Activated T-cell treated with anti-CD3 and anti-CD28 coated beads for 24 hours (primary cell): ENCODE measurements at regions not wholly inside any gene's neighbourhood (a gene's known extent, or its start where the extent isn't known, plus 50 kb on each side); places are given as distances from the start of the nearest gene placed in this dataset.

Source experiments
- DNase-seq: peaks from one replicate; pipeline ENCODE4 v3.0.0-alpha.2; 2020; ENCODE audit warnings: low read depth

- DNase-seq, result no peak
Observed at GRCh38 chr1:56390934-56391731, 188.2 kb downstream of the PLPP3 start.

DNA sequence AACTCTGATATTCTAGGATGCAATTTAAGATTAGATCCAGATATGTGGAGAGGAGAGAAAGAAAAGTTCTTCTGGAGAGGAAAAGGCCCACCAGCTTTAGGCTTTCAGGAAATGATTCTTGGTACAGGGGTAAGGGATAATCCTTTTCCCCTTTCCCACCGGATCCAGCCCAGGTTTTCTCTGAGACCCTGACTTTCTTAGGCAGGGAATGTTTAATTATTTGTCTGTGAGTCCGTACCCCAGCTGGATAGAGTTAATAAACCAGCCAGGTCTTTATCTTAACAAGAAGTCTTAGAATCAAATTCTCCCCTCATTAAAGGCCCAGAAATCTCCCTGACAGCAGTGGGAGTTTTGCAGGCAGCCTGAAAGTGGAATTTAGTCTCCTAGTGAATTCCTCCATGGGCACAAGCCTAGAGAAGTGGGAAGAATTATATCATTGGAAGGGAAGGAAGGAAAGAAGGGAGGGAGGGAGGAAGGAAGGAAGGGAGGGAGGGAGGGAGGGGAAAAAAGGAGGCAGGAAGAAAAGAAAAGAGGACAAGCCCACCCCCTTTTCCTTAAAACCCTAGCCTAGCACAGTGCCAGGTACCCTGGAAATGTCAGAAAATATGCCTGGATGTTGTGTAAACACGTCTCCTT, 189.0 kb downstream of the PLPP3 start:
- DNase-seq, result no peak

- DNase-seq, result no peak
Observed at GRCh38 chr1:56389813-56390212, 189.6 kb downstream of the PLPP3 start.

GRCh38 chr1:56387071-56387740, 192.2 kb downstream of the PLPP3 start:
- no peak for DNase-seq

- no peak for DNase-seq
Observed at GRCh38 chr1:56385314-56385713, 194.0 kb downstream of the PLPP3 start.

- DNase-seq, result no peak
Observed at GRCh38 chr1:56382929-56383328, 196.4 kb downstream of the PLPP3 start.

- DNase-seq, result no peak
Observed at GRCh38 chr1:56380531-56380930, 198.8 kb downstream of the PLPP3 start.

DNA sequence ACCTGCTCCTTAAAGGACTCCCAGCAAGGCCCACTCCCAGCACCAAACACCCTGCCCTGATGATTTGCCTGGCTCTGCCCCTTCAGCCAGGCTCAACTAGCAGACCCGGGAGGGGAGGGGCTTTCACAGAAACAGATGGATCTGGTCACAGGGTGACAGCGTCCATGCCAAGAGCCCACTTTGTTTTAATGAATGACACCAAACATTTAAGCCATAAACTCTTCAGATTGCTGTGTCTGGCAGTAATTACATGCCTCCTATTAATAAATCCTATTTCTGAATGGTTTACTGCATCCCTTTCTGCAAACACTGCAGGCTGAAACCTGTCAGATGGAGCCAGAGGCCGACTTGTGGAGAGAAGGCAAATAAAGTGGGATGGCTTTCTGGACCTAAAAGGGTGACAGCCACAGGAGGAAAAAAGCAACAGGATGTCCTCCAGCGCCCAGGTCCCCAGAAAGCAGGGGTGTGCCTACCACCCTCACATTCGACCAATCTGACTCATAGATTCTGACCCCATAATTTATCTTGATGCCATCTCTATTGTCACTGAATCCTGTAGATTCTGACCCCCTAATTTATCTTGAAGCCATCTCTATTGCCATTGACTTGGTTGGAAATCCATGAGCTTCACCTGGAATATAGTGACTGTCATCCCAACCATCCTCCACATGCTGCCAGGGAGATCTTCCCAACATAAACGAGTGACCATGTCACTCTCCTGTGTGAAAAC, 200.9 kb downstream of the PLPP3 start:
- no peak for DNase-seq

DNA sequence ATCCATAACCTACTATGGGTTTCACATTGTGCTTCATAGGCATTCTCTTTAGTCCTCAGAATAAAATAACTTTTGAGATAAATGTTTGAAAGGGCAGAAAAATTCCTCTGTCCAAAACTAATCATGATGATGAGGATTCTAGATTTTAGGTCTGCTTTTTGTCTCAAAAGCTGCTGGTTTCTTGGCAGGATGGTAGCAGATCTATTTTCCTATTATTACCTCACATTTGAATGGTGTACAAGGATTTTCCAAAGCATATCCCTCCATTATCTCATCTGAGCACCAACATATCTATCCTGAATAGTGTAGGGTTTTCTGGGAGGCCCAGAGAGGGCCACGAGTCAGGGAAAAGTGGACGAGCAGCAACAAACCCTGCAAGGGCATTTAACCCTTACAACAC, 201.9 kb downstream of the PLPP3 start:
- DNase-seq, result no peak

- DNase-seq, result no peak
Observed at GRCh38 chr1:56376188-56376984, 203.0 kb downstream of the PLPP3 start.

GRCh38 chr1:56375326-56375804, 204.0 kb downstream of the PLPP3 start:
- no peak for DNase-seq

- no peak for DNase-seq
Observed at GRCh38 chr1:56374026-56374974, 205.1 kb downstream of the PLPP3 start.

- no peak for DNase-seq
Observed at GRCh38 chr1:56370513-56370912, 208.8 kb downstream of the PLPP3 start.

DNA sequence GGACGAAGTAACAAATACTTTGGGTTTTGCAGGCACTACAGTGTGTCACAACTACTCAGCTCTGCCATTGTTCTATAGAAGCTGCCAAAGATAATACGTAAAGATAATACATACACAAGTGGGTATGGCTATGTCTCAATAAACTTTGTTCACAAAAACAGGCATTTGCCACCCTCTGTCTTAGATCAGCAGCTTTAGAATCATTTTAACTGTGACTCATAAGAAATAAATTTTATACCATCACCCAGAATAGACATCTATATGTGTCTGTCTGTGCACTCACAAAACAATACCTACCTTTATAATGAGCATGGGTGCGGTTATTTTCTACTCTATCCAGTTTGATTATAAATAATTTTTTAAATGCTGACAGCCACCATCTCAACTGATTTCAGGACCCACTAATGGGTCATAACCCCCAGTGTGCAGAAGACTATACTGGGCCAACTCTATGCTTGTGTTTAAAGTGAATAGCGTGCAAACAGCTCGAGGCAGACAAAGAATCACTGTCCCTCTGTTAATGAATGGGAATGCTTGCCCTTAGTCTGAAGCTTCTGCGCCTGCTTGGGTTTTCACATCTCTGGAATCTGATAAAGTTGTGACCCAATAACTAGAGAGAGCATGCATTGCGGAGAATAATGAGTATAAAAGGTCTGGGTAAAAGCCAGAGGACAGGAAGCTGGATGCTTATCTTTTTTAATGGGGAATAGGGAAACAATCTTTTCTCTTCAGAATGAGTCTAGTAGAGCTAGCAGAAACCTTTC, 216.2 kb downstream of the PLPP3 start:
- no peak for DNase-seq

DNA sequence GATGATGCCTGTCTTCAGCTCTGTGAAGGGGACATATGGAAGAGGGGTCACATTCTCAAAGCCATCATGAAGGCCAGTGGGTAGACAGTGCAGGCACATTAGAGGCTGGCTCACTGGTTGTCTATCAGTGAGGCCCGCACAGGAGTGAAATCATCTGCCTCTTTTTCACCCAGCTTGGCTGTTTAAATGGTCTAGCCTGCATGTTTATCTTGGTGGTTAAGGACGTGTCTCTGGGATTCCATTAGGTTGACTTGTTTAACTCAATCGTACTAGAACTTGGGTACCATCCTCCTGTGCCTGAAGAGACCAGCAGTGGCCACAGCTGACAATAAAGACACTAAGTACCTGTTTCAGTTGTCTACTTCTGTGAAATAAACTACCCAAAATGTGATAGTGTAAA, 219.3 kb downstream of the PLPP3 start:
- no peak for DNase-seq

DNA sequence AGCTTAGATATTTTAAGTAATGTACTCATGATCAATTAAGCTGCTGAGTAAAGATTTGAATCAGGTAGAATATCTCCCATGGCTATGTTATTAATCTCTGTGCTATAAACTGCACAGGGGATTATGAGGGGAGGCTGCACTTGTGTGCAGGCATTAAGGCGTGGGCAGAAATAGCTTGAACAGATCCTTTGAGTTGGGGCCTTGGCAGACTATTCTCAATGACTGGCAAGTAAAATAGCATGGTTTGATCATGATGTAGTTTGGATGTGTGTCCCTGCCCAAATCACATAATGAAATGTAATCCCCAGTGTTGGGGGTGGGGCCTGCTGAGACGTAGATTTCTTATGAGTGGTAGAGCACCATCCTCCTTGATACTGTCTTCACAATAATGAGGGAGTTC, 220.3 kb downstream of the PLPP3 start:
- DNase-seq, result no peak

DNA sequence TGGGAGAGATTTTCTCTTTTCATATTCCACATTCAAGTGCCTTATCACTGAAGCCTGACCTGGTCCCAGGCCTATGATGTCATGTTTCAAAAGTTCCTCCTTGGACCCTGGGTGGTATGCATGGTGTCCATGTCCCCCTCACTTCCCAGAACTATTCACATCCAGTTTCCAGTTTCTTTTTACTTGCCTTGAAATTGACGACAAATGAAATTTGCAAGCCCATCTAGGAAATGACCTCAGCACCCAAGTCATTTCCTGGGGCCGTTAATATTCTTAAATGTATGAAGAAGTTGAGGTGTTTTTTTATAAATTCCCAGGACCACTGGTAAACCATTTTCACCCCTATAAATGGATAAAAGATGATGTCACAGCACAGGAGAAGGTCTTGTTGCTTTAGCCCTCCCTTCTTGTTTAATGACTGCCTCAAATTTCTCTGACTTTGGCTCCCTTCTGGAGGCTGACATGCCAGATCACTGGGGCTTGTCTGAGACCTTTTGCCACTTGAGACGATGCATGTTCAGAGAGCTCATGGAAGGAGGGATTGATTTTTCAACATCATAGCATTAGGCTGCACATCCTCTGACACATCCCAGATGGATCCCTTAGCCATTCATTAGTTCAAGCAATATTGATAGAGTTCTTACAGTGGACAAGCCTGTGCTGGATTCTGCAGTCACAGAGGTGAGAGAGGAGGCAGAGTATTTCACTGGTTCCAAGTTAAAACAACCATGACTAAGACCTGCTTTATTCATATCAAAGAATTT, 221.3 kb downstream of the PLPP3 start:
- DNase-seq, result no peak

- no peak for DNase-seq
Observed at GRCh38 chr1:56356376-56356990, 222.9 kb downstream of the PLPP3 start.
